ENCODE measurements at regions not wholly inside any gene's neighbourhood (a gene's known extent, or its start where the extent isn't known, plus 50 kb on each side); places are given as distances from the start of the nearest gene placed in this dataset.

GRCh38 chr11:86746514-86746913 lies 53.8 kb upstream of the PRSS23 start:
- H3K4me1 ChIP-seq (ENCODE audit: control insufficient read depth in 2 of 2, insufficient read depth in 2 of 2, low read length in 2 of 2): no peaks in the 10 kb centered on the region
- H3K27ac Mint-ChIP-seq: no peak overlapping the region
- intact Hi-C loops (cut with micrococcal nuclease): no loop called here
- no peaks in the 10 kb centered on the region for H4K20me1 ChIP-seq (ENCODE audit: control insufficient read depth, insufficient read depth, low read length, poor library complexity, severe bottlenecking)
- H3K27me3 ChIP-seq (replicated peaks in 1 of 4; ENCODE audit: control extremely low read depth in 1 of 4, control insufficient read depth in 3 of 4, insufficient read depth in 4 of 4, low read length in 3 of 4): no peaks in the 10 kb centered on the region
- no peaks in the 10 kb centered on the region for H3K27me3 Mint-ChIP-seq
- H3K9me3 ChIP-seq (ENCODE audit: control extremely low read depth in 1 of 3, control insufficient read depth in 2 of 3, insufficient read depth in 1 of 3, low read length in 2 of 3): no peaks in the 10 kb centered on the region
- no peak overlapping the region for H3K9ac ChIP-seq (ENCODE audit: low read length)
- WGBS (ENCODE audit: insufficient coverage): 92% methylated on average over 2 of the region's 3 CpGs
- DNase-seq (no peak), ATAC-seq (ENCODE audit: low read depth) (no peak)
- no peaks in the 10 kb centered on the region for H3K36me3 ChIP-seq (replicated peaks in 1 of 2; ENCODE audit: control extremely low read depth in 1 of 2, control insufficient read depth in 1 of 2, extremely low read depth in 1 of 2, insufficient read depth in 2 of 2, low read length in 1 of 2)
- H3K4me3 Mint-ChIP-seq: no peak overlapping the region
- H3K9me3 Mint-ChIP-seq (ENCODE audit: insufficient read depth): no peaks in the 10 kb centered on the region
- H3K4me2 ChIP-seq (replicated peaks; ENCODE audit: low read depth, low read length, poor library complexity, severe bottlenecking): no peak overlapping the region
- no peak overlapping the region for H2AFZ ChIP-seq (ENCODE audit: insufficient read depth, low read depth, low read length, poor library complexity, severe bottlenecking)
- no peaks in the 10 kb centered on the region for H3K79me2 ChIP-seq (ENCODE audit: control insufficient read depth, insufficient read depth, low read length)
- no peak overlapping the region for H3K27ac ChIP-seq (ENCODE audit: low read length in 2 of 2)
- TF ChIP-seq EZH2 (IDR thresholded peaks at IDR 0.05; ENCODE audit: borderline replicate concordance, insufficient read depth, low read depth, low read length, poor library complexity, severe bottlenecking): no peak
- no peak for TF ChIP-seq CTCF (IDR thresholded peaks at IDR 0.05)
- POLR2A ChIA-PET: no interaction called here
- CTCF ChIA-PET: no interaction called here
- H3K4me1 Mint-ChIP-seq: no peaks in the 10 kb centered on the region
- no peak overlapping the region for H3K4me3 ChIP-seq (ENCODE audit: control extremely low read depth in 1 of 5, extremely low read depth in 1 of 5, insufficient read depth in 1 of 5, low read depth in 2 of 5, low read length in 4 of 5)

- H3K4me3 Mint-ChIP-seq: no peak overlapping the region
- DNase-seq (no peak), ATAC-seq (ENCODE audit: low read depth) (no peak)
- Histone ChIP-seq H3K9me3 (ENCODE audit: control extremely low read depth in 1 of 3, control insufficient read depth in 2 of 3, insufficient read depth in 1 of 3, low read length in 2 of 3) (no peaks in the 10 kb centered on the region), H4K20me1 (ENCODE audit: control insufficient read depth, insufficient read depth, low read length, poor library complexity, severe bottlenecking) (no peaks in the 10 kb centered on the region), H2AFZ (ENCODE audit: insufficient read depth, low read depth, low read length, poor library complexity, severe bottlenecking) (no peak overlapping the region), H3K4me3 (ENCODE audit: control extremely low read depth in 1 of 5, extremely low read depth in 1 of 5, insufficient read depth in 1 of 5, low read depth in 2 of 5, low read length in 4 of 5) (no peak overlapping the region), H3K9ac (ENCODE audit: low read length) (no peak overlapping the region), H3K79me2 (ENCODE audit: control insufficient read depth, insufficient read depth, low read length) (no peaks in the 10 kb centered on the region), H3K36me3 (replicated peaks in 1 of 2; ENCODE audit: control extremely low read depth in 1 of 2, control insufficient read depth in 1 of 2, extremely low read depth in 1 of 2, insufficient read depth in 2 of 2, low read length in 1 of 2) (no peaks in the 10 kb centered on the region), H3K27ac (ENCODE audit: low read length in 2 of 2) (no peak overlapping the region), H3K4me1 (ENCODE audit: control insufficient read depth in 2 of 2, insufficient read depth in 2 of 2, low read length in 2 of 2) (no peaks in the 10 kb centered on the region), H3K4me2 (replicated peaks; ENCODE audit: low read depth, low read length, poor library complexity, severe bottlenecking) (no peak overlapping the region), H3K27me3 (replicated peaks in 1 of 4; ENCODE audit: control extremely low read depth in 1 of 4, control insufficient read depth in 3 of 4, insufficient read depth in 4 of 4, low read length in 3 of 4) (no peaks in the 10 kb centered on the region)
- intact Hi-C loops (cut with micrococcal nuclease): no loop called here
- no peaks in the 10 kb centered on the region for H3K9me3 Mint-ChIP-seq (ENCODE audit: insufficient read depth)
- ChIA-PET POLR2A (interaction anchor here (0.6 kb wide), 1 partner anchor 31 kb away, joined by 5 read pairs; no protein-coding TSS in a partner anchor), CTCF (no interaction called here)
- TF ChIP-seq CTCF (IDR thresholded peaks at IDR 0.05) (no peak), EZH2 (IDR thresholded peaks at IDR 0.05; ENCODE audit: borderline replicate concordance, insufficient read depth, low read depth, low read length, poor library complexity, severe bottlenecking) (no peak)
- H3K4me1 Mint-ChIP-seq: no peaks in the 10 kb centered on the region
- no peaks in the 10 kb centered on the region for H3K27me3 Mint-ChIP-seq
- no peak overlapping the region for H3K27ac Mint-ChIP-seq
- 100% methylated on average over 2 of the region's 2 CpGs for WGBS (ENCODE audit: insufficient coverage)
Observed at GRCh38 chr11:86745571-86745970, 54.8 kb upstream of the PRSS23 start.
